HG03575 (cell line): ENCODE measurements at regions not wholly inside any gene's neighbourhood (a gene's known extent, or its start where the extent isn't known, plus 50 kb on each side); places are given as distances from the start of the nearest gene placed in this dataset.
"Not testable (repeated sequence)": the region's sequence is repeated elsewhere in the genome, so short reads cannot be mapped to it uniquely, and the experiment has no call there.

Experiments used
- ATAC-seq: cut with Tn5 transposase; IDR thresholded peaks from one replicate; pipeline ENCODE4 v1.9.1; 2021; ENCODE audit not compliant: unreplicated experiment, insufficient number of reproducible peaks, low FRiP score; ENCODE audit errors: extremely low read depth

DNA sequence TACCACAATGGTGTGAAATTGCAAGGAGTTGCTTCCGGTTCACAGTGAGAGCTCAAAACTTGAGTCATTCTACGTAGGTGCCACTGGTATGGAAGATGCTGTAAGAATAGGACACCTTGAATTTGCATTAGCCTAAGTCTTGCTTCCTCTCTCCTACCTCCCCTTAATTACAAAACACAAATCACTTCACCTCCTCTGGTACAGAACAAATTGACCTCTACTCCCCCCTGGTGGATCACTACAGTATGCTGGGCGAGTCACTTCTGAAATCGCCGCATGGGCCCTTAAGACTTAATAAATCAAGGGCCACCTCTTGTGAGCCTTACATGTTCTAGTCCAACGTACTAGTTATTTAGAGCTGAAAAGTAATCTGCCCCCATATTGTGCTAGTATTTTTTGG is 145.3 kb upstream of the SMARCA2 start:
- ATAC-seq = no peak

DNA sequence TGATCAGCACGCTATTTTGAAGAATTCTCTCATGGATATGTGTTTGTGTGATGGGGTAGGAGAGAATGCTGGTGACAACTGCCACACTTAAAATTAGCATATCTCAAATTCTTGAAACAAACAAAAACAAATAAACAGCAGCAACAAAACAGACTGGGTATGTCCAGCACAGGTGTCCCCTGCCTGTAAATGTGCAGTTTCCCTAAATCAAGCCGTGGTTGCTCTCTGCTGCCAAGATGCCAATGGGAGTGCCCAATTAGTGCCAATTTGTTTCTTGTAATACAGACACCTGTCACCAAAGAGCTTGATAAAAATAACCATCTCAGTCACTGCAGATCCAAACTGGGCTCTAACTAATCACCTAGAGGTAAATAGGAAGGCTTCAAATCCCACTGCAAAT is 144.2 kb upstream of the SMARCA2 start:
- no peak for ATAC-seq

DNA sequence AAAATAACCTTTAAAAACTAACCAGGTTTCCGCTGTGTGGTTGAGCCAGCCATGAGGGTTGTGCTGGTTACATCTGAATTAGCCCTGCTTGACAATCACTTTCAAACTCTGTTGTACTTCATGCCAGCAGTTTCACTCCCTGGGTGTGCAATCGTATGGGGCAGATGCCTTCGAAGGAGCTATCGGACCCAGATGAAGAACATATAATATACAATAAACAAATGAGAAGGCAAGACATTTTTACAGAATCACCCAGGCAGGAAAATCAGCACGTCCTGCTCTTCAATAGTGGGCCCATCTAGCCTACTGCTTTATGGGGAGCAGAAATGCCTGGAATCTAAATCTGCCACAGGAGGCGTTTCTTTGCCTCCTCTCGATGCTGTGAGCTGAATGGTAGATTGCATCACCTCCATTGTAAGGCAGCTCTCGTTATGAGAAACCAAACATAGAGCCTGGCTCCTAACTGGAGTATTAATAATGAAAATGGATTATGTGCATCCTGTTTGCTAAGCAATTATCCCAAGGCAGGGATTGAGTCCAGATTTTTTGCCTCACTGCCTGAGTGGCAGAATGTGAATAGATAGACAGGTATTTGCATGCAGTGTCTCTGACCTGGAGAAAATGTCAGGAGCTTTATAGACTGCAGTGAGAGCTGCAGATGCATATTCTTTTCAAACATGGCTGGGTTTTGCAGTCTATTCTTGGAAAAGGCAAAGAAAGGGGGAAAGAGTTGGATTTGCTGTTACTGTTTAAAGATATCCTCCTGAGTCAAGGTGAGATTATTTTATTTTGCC is 143.3 kb upstream of the SMARCA2 start:
- no peak for ATAC-seq

DNA sequence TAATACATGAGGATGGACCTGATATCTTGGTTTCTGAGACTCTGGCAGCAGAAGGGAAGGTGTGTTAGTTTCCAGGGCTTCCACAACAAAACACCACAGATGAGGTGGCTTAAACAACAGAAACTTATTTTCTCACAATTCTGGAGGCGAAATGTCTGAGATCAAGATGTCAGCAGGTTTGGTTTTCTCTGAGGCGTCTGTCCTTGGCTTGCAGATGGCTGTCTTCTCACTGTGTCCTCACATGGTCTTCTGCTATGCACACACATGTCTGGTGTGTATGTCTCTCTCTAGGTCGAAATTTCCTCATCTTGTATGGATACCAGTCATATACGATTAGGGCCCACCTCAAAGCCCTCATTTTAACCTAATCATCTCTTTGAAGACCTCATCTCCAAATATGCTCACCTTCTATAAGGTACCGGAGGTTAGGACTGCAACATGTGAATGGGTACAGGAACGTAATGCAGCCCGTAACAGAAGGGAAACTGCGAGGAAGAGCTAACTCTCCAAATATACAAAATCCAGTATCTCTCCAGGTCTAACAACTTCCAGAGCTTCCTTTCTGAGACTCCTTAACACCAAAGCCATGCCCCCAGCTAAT is 139.8 kb upstream of the SMARCA2 start:
- ATAC-seq = no peak

DNA sequence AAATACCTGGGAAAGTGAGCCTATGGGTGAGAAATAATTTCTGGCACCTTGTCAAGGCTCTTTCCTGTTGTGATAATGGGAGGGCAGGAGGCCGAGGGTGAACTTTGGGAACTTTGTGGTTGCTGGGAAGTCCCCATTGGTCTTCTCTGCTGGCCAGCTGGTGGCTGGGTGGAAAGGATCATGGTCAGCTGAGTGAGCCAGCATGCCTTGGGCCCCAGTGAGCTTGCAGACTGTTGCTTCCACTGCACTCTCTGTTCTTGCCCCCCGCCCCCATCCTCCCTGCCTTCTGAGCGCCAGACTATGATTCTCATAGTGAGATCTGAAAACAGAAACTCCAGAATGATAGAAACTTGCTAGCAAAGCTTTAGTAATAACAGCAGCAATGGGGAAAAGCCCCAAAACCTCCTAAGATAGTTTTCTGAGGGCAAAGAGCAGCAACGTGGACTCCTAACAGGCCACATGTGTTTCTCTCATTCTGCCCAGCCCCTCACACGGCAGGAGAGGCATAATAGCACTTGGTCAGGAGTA is 139.2 kb upstream of the SMARCA2 start:
- peak; percentile 52 for ATAC-seq

DNA sequence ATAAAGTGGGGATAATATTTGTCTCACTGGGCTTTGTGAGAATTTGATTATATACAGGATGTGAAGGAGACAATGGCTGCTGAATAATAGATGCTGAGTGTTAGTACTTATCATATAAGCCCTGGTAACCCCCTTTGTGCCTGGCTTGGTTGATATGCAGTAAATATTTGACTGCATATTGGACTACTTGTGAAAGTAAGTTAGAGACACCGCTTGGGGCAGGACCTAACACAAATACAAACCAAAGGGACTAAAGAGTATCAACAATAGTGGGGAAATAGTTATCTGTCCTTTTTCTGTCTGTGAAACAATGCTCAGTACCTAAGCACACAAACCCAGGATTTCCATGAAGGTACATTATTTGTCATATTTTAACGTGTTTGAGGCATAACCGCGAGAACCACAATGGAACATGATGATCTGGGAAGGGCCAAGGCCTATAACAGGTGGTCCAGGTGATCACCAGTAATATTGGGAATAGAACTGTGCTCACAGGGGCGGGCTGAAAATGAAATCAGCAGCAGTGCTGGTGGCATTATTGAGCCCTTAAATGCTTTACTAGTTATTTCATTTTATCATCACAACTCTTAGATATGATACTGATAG is 138.2 kb upstream of the SMARCA2 start:
- ATAC-seq = no peak

DNA sequence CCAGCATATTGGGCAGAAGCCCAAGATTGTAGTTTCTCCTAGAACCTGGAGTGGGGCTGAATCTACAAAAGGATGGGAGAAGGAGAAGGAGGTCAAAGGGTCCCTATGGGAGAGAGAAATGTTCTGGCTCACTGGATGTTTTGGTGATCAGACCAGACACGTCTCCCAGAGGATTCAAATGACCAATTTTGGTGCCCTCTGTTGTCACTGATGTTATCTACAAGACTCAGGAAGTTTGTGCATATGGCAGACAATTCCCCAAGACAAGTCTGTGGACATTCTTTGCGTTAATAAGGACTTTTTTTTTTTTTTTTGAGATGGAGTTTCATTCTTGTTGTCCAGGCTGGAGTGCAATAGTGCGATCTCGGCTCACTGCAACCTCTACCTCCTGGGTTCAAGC is 137.2 kb upstream of the SMARCA2 start:
- ATAC-seq = no peak

DNA sequence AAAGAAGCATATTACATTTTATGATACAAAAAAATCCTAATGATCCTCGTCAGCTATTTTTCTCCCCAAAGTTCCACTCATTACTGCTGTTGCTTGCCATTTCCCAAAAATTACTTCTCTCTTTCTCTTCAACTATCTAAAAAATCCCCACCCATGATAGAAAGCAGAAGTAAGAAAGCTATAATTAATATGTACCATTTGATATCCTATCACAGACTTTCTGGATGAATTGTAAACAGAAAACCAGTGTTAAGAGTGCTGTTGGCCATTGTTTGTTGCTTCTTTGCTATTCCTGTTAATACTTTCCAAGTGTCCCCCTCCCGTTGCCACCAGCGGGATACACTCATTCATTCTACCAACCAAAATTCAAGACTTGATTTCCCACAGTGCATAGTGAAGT is 136.3 kb upstream of the SMARCA2 start:
- no peak for ATAC-seq

DNA sequence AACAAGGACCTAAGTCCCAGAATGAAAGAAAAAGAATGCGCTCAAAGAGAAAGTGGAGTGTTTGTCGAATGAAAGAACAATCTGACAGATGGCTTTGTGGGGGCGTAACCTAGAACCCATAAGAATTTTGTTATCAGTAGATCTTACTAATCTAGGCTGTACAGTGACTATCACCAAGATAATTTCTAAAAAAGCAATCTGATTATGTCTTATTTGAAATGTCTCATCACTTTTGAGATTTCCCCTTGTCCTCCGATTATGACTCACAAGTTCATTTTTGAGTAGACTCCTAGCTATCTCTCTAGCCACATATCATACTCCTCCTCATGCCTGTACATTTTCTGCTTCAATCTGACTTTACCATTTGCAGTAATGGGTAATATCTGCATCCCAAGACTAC is 135.6 kb upstream of the SMARCA2 start:
- peak; percentile 40 for ATAC-seq

DNA sequence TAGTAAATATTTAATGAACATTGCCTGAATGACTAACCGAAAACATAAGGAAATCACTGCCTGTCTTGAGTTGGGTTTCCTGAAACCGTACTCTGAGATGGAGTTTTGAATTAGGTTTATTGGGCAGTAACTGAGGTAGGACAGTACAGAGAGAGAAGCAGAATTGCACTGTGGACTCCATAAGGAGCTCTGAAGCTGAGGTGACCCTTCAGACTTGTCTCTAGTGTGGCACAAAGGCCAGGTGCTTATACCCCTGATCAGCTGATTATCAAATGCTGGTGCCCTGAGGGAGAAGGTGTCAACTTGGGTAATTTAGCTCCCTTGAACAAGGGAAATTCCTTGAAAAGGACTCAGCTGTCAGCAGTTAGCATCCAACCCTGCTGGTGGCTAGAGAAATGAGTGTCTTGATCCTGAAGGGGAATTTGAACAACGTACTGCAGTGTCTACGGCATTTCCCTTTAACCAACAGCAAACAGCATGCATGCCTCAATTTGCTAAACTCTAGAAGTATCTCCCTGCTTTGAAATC is 135.0 kb upstream of the SMARCA2 start:
- no peak for ATAC-seq

DNA sequence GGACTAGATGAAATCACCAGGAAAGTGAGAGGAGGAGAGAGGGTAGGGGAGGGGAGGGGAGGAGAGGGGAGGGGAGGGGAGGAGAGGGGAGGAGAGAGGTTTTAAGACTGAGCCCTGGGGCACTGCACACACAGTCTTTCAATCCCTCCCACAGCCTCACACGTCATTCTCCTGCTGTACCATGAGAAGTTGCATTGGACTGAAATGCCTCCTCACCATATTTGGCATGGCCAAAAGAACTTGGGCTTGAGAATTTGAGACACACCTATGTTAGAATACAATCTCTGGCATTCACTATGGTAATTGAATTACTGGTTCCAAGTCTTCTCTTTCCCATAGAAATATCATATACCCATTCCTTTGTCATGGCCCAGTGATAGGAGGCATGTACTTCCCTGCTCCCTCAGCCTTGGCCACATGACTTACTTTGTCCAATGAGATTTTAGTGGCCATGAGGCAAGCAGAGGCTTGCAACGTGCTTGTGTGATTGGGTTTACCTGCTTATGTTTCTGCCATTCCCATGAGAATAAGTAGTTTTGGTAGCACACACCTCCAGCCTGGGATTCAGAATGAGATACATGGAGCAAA is 133.3 kb upstream of the SMARCA2 start:
- ATAC-seq = no peak

DNA sequence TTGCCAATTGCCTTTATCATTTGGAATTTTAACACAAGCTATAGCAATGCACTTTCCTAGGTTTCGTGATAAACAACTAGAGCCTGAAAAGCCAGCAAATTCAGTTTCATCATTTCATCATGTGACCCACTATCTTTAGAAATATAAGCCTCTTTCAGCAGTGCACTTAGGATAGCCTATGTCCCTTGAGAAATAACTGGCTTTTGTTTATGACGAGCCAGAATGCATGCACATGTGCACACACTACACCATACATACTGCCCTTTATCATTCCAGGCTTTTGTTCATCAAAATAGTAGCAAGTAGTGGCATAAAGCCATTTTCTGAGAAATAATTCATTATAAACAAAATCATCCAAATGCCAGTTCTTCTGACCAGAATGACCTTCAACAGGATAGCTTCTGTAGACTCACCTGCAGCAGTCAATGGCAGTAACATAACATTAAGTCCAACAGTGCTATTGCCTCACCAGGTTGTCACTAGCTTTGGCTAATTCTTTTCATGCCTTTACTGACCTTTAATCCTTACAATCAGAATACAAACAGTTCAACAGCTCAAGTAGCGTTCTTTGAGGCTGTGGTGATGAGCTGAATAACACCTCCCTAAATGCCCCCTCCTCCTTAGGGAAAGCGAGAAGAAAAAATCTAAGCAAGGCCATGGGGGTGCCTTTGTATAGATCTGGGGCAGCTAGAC is 132.3 kb upstream of the SMARCA2 start:
- no peak for ATAC-seq

DNA sequence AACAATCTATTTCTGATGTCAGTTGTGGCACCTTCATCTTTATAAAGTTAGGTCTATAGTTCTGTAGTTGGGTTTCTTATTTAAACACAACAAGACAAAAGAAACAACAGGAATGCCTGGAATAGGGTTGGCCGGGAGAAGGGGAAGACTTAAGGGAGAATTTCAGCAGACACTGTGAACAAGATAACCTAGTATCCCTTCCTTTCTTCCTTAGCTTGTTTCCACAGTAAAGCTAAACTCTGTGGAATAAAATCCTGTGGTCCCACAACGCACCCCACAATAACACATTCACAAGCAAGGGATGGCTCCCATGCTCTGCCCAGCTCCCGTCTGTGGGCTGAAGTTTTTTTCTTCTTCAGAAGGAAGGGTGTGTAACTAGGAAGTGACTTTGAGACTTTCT is 124.9 kb upstream of the SMARCA2 start:
- no peak for ATAC-seq

DNA sequence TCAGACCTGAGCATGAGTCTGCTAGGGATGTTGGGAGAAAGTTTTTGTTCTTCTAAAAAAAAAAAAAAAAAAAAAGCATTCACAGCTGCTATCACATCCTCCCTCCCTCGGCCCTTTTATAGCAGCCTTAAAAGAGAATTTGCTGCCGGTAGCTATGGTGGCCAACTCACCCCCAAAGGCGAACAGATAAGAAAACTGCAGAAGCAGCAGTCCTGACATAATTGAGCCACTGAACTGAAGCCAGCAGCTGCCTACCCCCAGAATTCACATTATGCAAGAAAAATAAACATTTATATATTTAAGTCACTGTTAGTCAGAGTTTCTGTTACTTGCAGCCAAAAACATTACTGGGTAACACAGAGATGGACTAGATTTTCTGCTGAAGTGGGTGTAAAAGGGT is 124.3 kb upstream of the SMARCA2 start:
- no peak for ATAC-seq

DNA sequence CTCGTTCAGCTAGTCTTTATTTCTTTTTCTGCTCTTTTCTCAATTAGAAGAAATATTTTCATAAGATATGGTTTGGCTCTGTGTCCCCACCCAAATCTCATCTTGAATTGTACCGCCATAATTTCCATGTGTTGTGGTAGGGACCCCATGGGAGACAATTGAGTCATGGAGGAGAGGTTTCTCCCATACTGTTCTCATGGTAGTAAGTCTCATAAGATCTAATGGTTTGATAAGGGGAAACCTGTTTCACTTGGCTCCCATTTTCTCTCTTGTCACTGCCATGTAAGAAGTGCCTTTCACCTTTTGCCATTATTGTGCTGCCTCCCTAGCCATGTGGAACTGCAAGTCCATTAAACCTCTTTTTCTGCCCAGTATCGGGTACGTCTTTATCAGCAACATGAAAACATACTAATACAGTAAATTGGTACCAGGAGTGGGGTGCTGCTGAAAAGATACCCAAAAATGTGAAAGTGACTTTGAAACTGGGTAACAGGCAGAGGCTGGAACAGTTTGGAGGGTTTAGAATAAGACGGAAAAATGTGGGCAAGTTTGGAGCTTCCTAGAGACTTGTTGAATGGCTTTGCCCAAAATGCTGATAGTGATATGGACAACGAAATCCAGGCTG is 112.0 kb upstream of the SMARCA2 start:
- ATAC-seq = not testable (repeated sequence)

DNA sequence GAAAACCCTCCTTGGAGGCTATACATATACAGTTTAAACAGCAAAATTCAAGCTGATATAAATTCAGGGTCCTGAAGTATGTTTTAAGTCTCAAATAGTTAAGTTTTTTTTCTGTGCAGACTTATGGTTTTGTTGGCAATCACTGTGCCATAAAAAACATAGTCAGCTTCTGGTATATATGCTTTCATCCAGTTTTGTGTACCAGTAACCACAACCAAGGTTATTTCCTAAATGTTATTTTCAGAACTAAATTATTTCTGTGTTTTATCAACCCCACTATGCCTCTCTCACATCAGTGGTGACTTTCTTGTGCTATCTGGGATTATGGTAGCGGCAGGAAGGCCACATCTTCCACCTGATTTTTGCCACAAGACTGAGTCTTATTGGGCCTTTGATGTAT is 107.7 kb upstream of the SMARCA2 start:
- ATAC-seq = no peak

DNA sequence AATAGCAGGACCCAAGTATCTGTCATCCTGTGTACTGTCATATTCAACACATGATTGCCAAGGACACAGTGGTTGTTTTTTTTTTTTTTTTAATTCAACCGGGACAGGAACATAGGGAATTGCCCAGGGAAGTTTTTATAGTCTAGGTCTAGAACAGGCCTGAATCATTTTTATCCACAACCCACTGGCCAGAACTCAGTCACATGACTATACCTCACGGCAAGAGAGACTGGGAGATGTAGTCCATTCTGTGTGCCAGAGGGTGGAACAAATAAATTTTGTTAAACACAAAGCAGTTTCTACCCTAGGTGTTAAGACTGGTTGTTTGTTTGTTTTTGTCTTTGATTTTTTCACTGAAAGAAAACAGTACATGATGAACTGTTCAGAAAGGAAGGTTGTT is 105.8 kb upstream of the SMARCA2 start:
- ATAC-seq = no peak

DNA sequence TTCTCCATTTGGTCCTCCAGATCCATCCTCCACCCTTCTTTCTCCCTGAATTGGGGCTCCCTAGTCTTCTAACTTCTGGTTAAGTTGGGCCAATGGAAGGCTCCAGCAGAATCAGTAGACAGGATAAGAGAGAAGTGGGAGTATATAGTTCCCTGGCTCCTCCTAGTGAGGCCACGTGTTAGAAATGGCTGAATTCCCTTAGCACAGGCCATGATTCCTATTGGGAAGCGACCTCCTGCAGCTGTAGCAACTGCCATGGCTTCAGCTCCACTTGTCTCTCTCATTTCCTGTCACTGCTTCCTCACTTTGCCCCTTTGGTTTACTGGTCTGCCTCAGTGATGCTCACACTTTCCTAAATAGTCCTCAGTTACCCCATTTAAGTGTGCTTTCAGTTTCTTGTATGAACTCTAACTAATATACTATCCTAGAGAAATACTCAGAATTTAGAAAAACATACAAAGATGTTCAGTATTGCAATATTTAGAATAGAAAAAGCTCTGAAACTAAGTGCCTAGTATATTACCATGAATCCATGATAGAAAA is 104.8 kb upstream of the SMARCA2 start:
- ATAC-seq = no peak
